ENCODE measurements at regions not wholly inside any gene's neighbourhood (a gene's known extent, or its start where the extent isn't known, plus 50 kb on each side); places are given as distances from the start of the nearest gene placed in this dataset.

- H3K4me1 ChIP-seq (ENCODE audit: insufficient read depth, low read length), result no peaks in the 10 kb centered on the region
- TF ChIP-seq EZH2 (IDR thresholded peaks at IDR 0.05; ENCODE audit: borderline replicate concordance, low read depth, low read length, severe bottlenecking), result no peak
- TF ChIP-seq, protein P1, sequence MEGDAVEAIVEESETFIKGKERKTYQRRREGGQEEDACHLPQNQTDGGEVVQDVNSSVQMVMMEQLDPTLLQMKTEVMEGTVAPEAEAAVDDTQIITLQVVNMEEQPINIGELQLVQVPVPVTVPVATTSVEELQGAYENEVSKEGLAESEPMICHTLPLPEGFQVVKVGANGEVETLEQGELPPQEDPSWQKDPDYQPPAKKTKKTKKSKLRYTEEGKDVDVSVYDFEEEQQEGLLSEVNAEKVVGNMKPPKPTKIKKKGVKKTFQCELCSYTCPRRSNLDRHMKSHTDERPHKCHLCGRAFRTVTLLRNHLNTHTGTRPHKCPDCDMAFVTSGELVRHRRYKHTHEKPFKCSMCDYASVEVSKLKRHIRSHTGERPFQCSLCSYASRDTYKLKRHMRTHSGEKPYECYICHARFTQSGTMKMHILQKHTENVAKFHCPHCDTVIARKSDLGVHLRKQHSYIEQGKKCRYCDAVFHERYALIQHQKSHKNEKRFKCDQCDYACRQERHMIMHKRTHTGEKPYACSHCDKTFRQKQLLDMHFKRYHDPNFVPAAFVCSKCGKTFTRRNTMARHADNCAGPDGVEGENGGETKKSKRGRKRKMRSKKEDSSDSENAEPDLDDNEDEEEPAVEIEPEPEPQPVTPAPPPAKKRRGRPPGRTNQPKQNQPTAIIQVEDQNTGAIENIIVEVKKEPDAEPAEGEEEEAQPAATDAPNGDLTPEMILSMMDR (IDR thresholded peaks at IDR 0.05; ENCODE audit: borderline replicate concordance, extremely low read depth, low read length, poor library complexity, severe bottlenecking), result no peak
- H3K4me3 ChIP-seq (ENCODE audit: low read depth in 1 of 2, low read length in 2 of 2), result no peak overlapping the region
- H3K27me3 ChIP-seq (ENCODE audit: insufficient read depth, low read length, poor library complexity), result peaks cover 3% of the 10 kb centered on the region
- no peak overlapping the region for H3K27ac ChIP-seq (ENCODE audit: low read length)
- H3K36me3 ChIP-seq (ENCODE audit: insufficient read depth, low read length), result no peaks in the 10 kb centered on the region
- DNase-seq, result no peak
- no peak overlapping the region for H3K4me2 ChIP-seq (ENCODE audit: insufficient read depth, low read length)
- no peaks in the 10 kb centered on the region for H3K79me2 ChIP-seq (ENCODE audit: insufficient read depth, low read length)
- H2AFZ ChIP-seq (ENCODE audit: low read depth, low read length), result no peak overlapping the region
- H3K9me3 ChIP-seq (ENCODE audit: insufficient read depth, low read length, severe bottlenecking), result no peaks in the 10 kb centered on the region
- no peak for ATAC-seq (ENCODE audit: insufficient read depth, low read depth)
- no peaks in the 10 kb centered on the region for H4K20me1 ChIP-seq (ENCODE audit: insufficient read depth, low read length)
- H3K9ac ChIP-seq (ENCODE audit: low read depth, low read length), result no peak overlapping the region
Observed at GRCh38 chr12:64955746-64956145, 131.3 kb downstream of the TBC1D30 start.

DNA sequence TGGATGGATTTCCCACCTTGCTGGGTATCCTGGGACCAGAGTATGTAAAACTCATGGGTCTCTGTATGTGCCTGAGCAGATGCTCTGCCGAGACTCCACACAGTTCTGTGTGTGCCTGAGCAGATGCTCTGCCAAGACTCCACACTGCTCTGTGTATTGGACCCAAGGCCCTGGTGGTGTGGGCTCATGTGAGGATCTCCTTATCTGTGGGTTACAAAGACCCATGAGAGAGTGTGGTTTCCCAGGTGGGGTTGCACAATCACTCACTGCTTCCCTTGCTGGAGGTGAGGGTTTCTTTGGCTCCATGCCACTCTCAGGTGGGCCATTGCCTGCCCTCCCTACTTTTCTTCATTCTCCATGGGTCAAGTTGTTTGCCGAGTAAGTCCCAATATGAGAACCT is 141.5 kb downstream of the TBC1D30 start:
- Histone ChIP-seq H3K9ac (ENCODE audit: low read depth, low read length) (no peak overlapping the region), H3K4me2 (ENCODE audit: insufficient read depth, low read length) (no peak overlapping the region), H3K4me1 (ENCODE audit: insufficient read depth, low read length) (no peaks in the 10 kb centered on the region), H3K36me3 (ENCODE audit: insufficient read depth, low read length) (no peaks in the 10 kb centered on the region), H4K20me1 (ENCODE audit: insufficient read depth, low read length) (no peaks in the 10 kb centered on the region), H3K79me2 (ENCODE audit: insufficient read depth, low read length) (no peaks in the 10 kb centered on the region), H3K27ac (ENCODE audit: low read length) (no peak overlapping the region), H2AFZ (ENCODE audit: low read depth, low read length) (no peak overlapping the region), H3K27me3 (ENCODE audit: insufficient read depth, low read length, poor library complexity) (peaks cover 6% of the 10 kb centered on the region), H3K4me3 (ENCODE audit: low read depth in 1 of 2, low read length in 2 of 2) (no peak overlapping the region), H3K9me3 (ENCODE audit: insufficient read depth, low read length, severe bottlenecking) (no peaks in the 10 kb centered on the region)
- TF ChIP-seq EZH2 (IDR thresholded peaks at IDR 0.05; ENCODE audit: borderline replicate concordance, low read depth, low read length, severe bottlenecking), result no peak
- TF ChIP-seq, protein P1 (IDR thresholded peaks at IDR 0.05; ENCODE audit: borderline replicate concordance, extremely low read depth, low read length, poor library complexity, severe bottlenecking), result no peak
- no peak for DNase-seq
- ATAC-seq (ENCODE audit: insufficient read depth, low read depth), result no peak

GRCh38 chr12:64968989-64969819 is 144.8 kb downstream of the TBC1D30 start:
- H3K4me1 ChIP-seq (ENCODE audit: insufficient read depth, low read length), result no peaks in the 10 kb centered on the region
- H3K79me2 ChIP-seq (ENCODE audit: insufficient read depth, low read length), result no peaks in the 10 kb centered on the region
- no peak overlapping the region for H3K4me2 ChIP-seq (ENCODE audit: insufficient read depth, low read length)
- H2AFZ ChIP-seq (ENCODE audit: low read depth, low read length), result no peak overlapping the region
- no peaks in the 10 kb centered on the region for H3K36me3 ChIP-seq (ENCODE audit: insufficient read depth, low read length)
- no peak overlapping the region for H3K9ac ChIP-seq (ENCODE audit: low read depth, low read length)
- DNase-seq, result no peak
- TF ChIP-seq EZH2 (IDR thresholded peaks at IDR 0.05; ENCODE audit: borderline replicate concordance, low read depth, low read length, severe bottlenecking), result no peak
- TF ChIP-seq, protein P1 (IDR thresholded peaks at IDR 0.05; ENCODE audit: borderline replicate concordance, extremely low read depth, low read length, poor library complexity, severe bottlenecking), result no peak
- H4K20me1 ChIP-seq (ENCODE audit: insufficient read depth, low read length), result no peaks in the 10 kb centered on the region
- H3K27ac ChIP-seq (ENCODE audit: low read length), result no peak overlapping the region
- H3K9me3 ChIP-seq (ENCODE audit: insufficient read depth, low read length, severe bottlenecking), result no peaks in the 10 kb centered on the region
- peaks cover 7% of the 10 kb centered on the region for H3K27me3 ChIP-seq (ENCODE audit: insufficient read depth, low read length, poor library complexity)
- no peak for ATAC-seq (ENCODE audit: insufficient read depth, low read depth)
- H3K4me3 ChIP-seq (ENCODE audit: low read depth in 1 of 2, low read length in 2 of 2), result no peak overlapping the region

Measured in DND-41 (cell line).